C4-2B (cell line): ENCODE measurements at regions not wholly inside any gene's neighbourhood (a gene's known extent, or its start where the extent isn't known, plus 50 kb on each side); places are given as distances from the start of the nearest gene placed in this dataset.

Experiments used
- ZFX ChIP-seq: fragments of 450-650 bp; IDR thresholded peaks from 2 replicates; pipeline ENCODE4 v1.6.1; 2017
- TF ChIP-seq, protein P1 (sequence below): fragments of 450-650 bp; conservative IDR thresholded peaks from 2 replicates; pipeline ENCODE4 v1.5.1; 2017; ENCODE audit warnings: mild to moderate bottlenecking

- TF ChIP-seq, protein P1, sequence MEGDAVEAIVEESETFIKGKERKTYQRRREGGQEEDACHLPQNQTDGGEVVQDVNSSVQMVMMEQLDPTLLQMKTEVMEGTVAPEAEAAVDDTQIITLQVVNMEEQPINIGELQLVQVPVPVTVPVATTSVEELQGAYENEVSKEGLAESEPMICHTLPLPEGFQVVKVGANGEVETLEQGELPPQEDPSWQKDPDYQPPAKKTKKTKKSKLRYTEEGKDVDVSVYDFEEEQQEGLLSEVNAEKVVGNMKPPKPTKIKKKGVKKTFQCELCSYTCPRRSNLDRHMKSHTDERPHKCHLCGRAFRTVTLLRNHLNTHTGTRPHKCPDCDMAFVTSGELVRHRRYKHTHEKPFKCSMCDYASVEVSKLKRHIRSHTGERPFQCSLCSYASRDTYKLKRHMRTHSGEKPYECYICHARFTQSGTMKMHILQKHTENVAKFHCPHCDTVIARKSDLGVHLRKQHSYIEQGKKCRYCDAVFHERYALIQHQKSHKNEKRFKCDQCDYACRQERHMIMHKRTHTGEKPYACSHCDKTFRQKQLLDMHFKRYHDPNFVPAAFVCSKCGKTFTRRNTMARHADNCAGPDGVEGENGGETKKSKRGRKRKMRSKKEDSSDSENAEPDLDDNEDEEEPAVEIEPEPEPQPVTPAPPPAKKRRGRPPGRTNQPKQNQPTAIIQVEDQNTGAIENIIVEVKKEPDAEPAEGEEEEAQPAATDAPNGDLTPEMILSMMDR: no peak
- no peak for TF ChIP-seq ZFX
These were observed 323.5 kb downstream of the IRX2 start for GRCh38 chr5:2427983-2428382.
